IMR-90 (cell line): ENCODE measurements at regions not wholly inside any gene's neighbourhood (a gene's known extent, or its start where the extent isn't known, plus 50 kb on each side); places are given as distances from the start of the nearest gene placed in this dataset.

ENCODE experiments used
- ATAC-seq: fragments of 200-7000 bp; cut with Tn5 transposase; 2 replicates; pipeline ENCODE4 v1.9.1; 2020; ENCODE audit warnings: low read depth, mild to moderate bottlenecking, moderate library complexity
- BruUV-seq: library from RNA; stranded (reverse); fragments of 400-500 nt; replicated peaks from 2 replicates; lab custom pipeline; 2021; lab: Mats Ljungman, UMichigan
- CTCF ChIA-PET: fragments of 300-600 bp; formaldehyde crosslinking; extraction: SDS; loops from one replicate; lab custom pipeline; 2021; ENCODE audit warnings: antibody characterized with exemption; lab: Yijun Ruan, JAX
- POLR2A ChIA-PET: fragments of 300-600 bp; sonication (Branson Sonifier 250); formaldehyde crosslinking; loops from one replicate; lab custom pipeline; 2022; ENCODE audit warnings: antibody characterized with exemption; ENCODE audit not compliant: unreplicated experiment; lab: Charles Lee
- DNase-seq: peaks from one replicate; pipeline ENCODE4 v3.0.0; 2013
- H2AFZ ChIP-seq: replicated peaks from 2 replicates; pipeline ENCODE3; 2013; ENCODE audit warnings: low read length, mild to moderate bottlenecking; ENCODE audit not compliant: poor library complexity
- H2AK5ac ChIP-seq: 2 replicates; pipeline ENCODE4 v1.6.1; 2013; ENCODE audit warnings: low read depth, low read length, inconsistent platforms
- H2AK9ac ChIP-seq: replicated peaks from 2 replicates; pipeline ENCODE3; 2013; ENCODE audit warnings: mild to moderate bottlenecking, low read depth, low read length, moderate library complexity; ENCODE audit not compliant: poor library complexity
- H2BK120ac ChIP-seq: 2 replicates; pipeline ENCODE4 v1.6.1; 2013; ENCODE audit warnings: low read depth, low read length, inconsistent platforms
- H2BK15ac ChIP-seq: 3 replicates; pipeline ENCODE4 v1.6.1; 2013; ENCODE audit warnings: low read depth, low read length, inconsistent platforms
- H2BK20ac ChIP-seq: 2 replicates; pipeline ENCODE4 v1.6.1; 2013; ENCODE audit warnings: low read depth, mild to moderate bottlenecking, inconsistent platforms, low read length, moderate library complexity
- H2BK5ac ChIP-seq: 2 replicates; pipeline ENCODE4 v1.6.1; 2013; ENCODE audit warnings: mild to moderate bottlenecking, low read depth, low read length, inconsistent platforms; ENCODE audit not compliant: poor library complexity, severe bottlenecking
- H3K14ac ChIP-seq: replicated peaks from 2 replicates; pipeline ENCODE4 v1.6.1; 2013; ENCODE audit warnings: low read depth, low read length, inconsistent platforms
- H3K18ac ChIP-seq: 2 replicates; pipeline ENCODE4 v1.6.1; 2013; ENCODE audit warnings: low read depth, low read length, control low read depth
- H3K23ac ChIP-seq: 2 replicates; pipeline ENCODE4 v1.6.1; 2013; ENCODE audit warnings: low read depth, low read length, inconsistent platforms
- H3K27ac ChIP-seq: 2 replicates; pipeline ENCODE4 v1.5.1; 2013; ENCODE audit warnings: mild to moderate bottlenecking, control low read depth, low read length; ENCODE audit not compliant: insufficient read depth
- H3K27me3 ChIP-seq: 2 replicates; pipeline ENCODE4 v1.6.1; 2013; ENCODE audit warnings: low read length; ENCODE audit not compliant: control insufficient read depth, insufficient read depth
- H3K36me3 ChIP-seq: 2 replicates; pipeline ENCODE4 v1.6.1; 2013; ENCODE audit warnings: low read length, mixed read lengths; ENCODE audit not compliant: control insufficient read depth, insufficient read depth
- H3K4ac ChIP-seq: 2 replicates; pipeline ENCODE4 v1.6.1; 2013; ENCODE audit warnings: low read depth, low read length, inconsistent platforms
- H3K4me1 ChIP-seq: 2 replicates; pipeline ENCODE4 v1.6.1; 2013; ENCODE audit warnings: low read length, mixed read lengths; ENCODE audit not compliant: control insufficient read depth, insufficient read depth
- H3K4me2 ChIP-seq: 2 replicates; pipeline ENCODE4 v1.6.1; 2013; ENCODE audit warnings: low read depth, mild to moderate bottlenecking, control low read depth, low read length, moderate library complexity
- H3K4me3 ChIP-seq: 2 replicates; pipeline ENCODE4 v1.5.1; 2013; ENCODE audit warnings: low read depth, mild to moderate bottlenecking, control low read depth, low read length, moderate library complexity; ENCODE audit not compliant: insufficient read depth
- H3K56ac ChIP-seq: 2 replicates; pipeline ENCODE4 v1.6.1; 2013; ENCODE audit warnings: low read length, inconsistent platforms; ENCODE audit not compliant: insufficient read depth; ENCODE audit errors: extremely low read depth
- H3K79me1 ChIP-seq, 2 experiments: 2 replicates each; pipeline ENCODE4 v1.6.1; 2013; ENCODE audit warnings: low read length in 2 of 2, inconsistent platforms in 1 of 2, low read depth in 1 of 2
- H3K9ac ChIP-seq: 2 replicates; pipeline ENCODE4 v1.6.1; 2013; ENCODE audit warnings: low read depth, low read length, control low read depth
- H3K9me1 ChIP-seq: 2 replicates; pipeline ENCODE4 v1.6.1; 2013; ENCODE audit warnings: low read length, inconsistent platforms; ENCODE audit not compliant: insufficient read depth
- H3K9me3 ChIP-seq: 2 replicates; pipeline ENCODE4 v1.6.1; 2013; ENCODE audit warnings: low read length; ENCODE audit not compliant: control insufficient read depth, insufficient read depth
- H4K20me1 ChIP-seq: 2 replicates; pipeline ENCODE4 v1.6.1; 2013; ENCODE audit warnings: low read length, inconsistent platforms; ENCODE audit not compliant: insufficient read depth
- H4K5ac ChIP-seq: 2 replicates; pipeline ENCODE4 v1.6.1; 2013; ENCODE audit warnings: mild to moderate bottlenecking, low read depth, low read length, control low read depth
- H4K8ac ChIP-seq, 2 experiments: 2 replicates each; pipeline ENCODE4 v1.6.1; 2013; ENCODE audit warnings: low read depth in 2 of 2, low read length in 2 of 2, control low read depth in 1 of 2, inconsistent platforms in 1 of 2
- H4K91ac ChIP-seq: 2 replicates; pipeline ENCODE4 v1.6.1; 2013; ENCODE audit warnings: low read depth, low read length, inconsistent platforms; ENCODE audit not compliant: insufficient read depth
- BHLHE40 ChIP-seq: fragments of 150-350 bp; IDR thresholded peaks from 2 replicates; pipeline ENCODE4 v1.6.1; 2016; ENCODE audit warnings: mild to moderate bottlenecking, low read depth, low read length
- CEBPB ChIP-seq: IDR thresholded peaks from 2 replicates; pipeline ENCODE4 v1.6.1; 2012; ENCODE audit warnings: low read depth, low read length, improper control_type of control experiment
- CHD1 ChIP-seq: IDR thresholded peaks from 2 replicates; pipeline ENCODE4 v1.6.1; 2012; ENCODE audit warnings: low read depth, low read length, improper control_type of control experiment
- CTCF ChIP-seq: conservative IDR thresholded peaks from 2 replicates; pipeline ENCODE4 v1.5.1; 2012; ENCODE audit warnings: mild to moderate bottlenecking, low read depth, low read length, improper control_type of control experiment
- ELK1 ChIP-seq: fragments of 150-350 bp; IDR thresholded peaks from 2 replicates; pipeline ENCODE4 v1.6.1; 2016; ENCODE audit warnings: low read depth, mild to moderate bottlenecking, low read length, moderate library complexity, borderline replicate concordance
- FOS ChIP-seq: fragments of 150-350 bp; IDR thresholded peaks from 2 replicates; pipeline ENCODE4 v1.6.1; 2016; ENCODE audit warnings: low read depth, low read length
- MAFK ChIP-seq: IDR thresholded peaks from 2 replicates; pipeline ENCODE4 v1.6.1; 2012; ENCODE audit warnings: low read depth, low read length, improper control_type of control experiment
- MAZ ChIP-seq: IDR thresholded peaks from 2 replicates; pipeline ENCODE4 v1.6.1; 2012; ENCODE audit warnings: low read depth, mild to moderate bottlenecking, low read length, improper control_type of control experiment, moderate library complexity, borderline replicate concordance
- MXI1 ChIP-seq: IDR thresholded peaks from 2 replicates; pipeline ENCODE4 v1.6.1; 2012; ENCODE audit warnings: low read depth, mild to moderate bottlenecking, low read length, moderate library complexity, borderline replicate concordance
- NFE2L2 ChIP-seq: fragments of 150-350 bp; IDR thresholded peaks from 2 replicates; pipeline ENCODE4 v1.6.1; 2016; ENCODE audit warnings: low read depth, mild to moderate bottlenecking, low read length
- POLR2A ChIP-seq: IDR thresholded peaks from 2 replicates; pipeline ENCODE4 v1.6.1; 2012; ENCODE audit warnings: mild to moderate bottlenecking, low read depth, low read length
- RAD21 ChIP-seq: IDR thresholded peaks from 2 replicates; pipeline ENCODE4 v1.6.1; 2012; ENCODE audit warnings: low read length, improper control_type of control experiment
- RCOR1 ChIP-seq: IDR thresholded peaks from 2 replicates; pipeline ENCODE4 v1.6.1; 2012; ENCODE audit warnings: mild to moderate bottlenecking, low read length, improper control_type of control experiment; ENCODE audit not compliant: insufficient replicate concordance
- RFX5 ChIP-seq: IDR thresholded peaks from 2 replicates; pipeline ENCODE4 v1.8.0; 2012; ENCODE audit warnings: low read depth, mild to moderate bottlenecking, low read length, moderate library complexity
- SMC3 ChIP-seq: fragments of 150-350 bp; IDR thresholded peaks from 2 replicates; pipeline ENCODE4 v1.6.1; 2016; ENCODE audit warnings: low read depth, mild to moderate bottlenecking, antibody characterized with exemption, low read length, moderate library complexity
- USF2 ChIP-seq: fragments of 150-350 bp; IDR thresholded peaks from 2 replicates; pipeline ENCODE4 v1.6.1; 2017; ENCODE audit warnings: mild to moderate bottlenecking, antibody characterized with exemption, low read length, low read depth
- WGBS, 2 experiments: methylation state at CpG; one replicate each; pipeline versions ENCODE4 v1.1.5 to v1.1.7; 2013; ENCODE audit warnings: missing lambda C conversion rate in 2 of 2; ENCODE audit not compliant: insufficient read length in 1 of 2; ENCODE audit errors: extremely low coverage in 2 of 2; 5-methylcytosine and 5-hydroxymethylcytosine counted together
- dilution Hi-C: fragments of 300-500 bp; cut with HindIII; formaldehyde crosslinking; loops from one replicate; pipeline ENCODE4 v1.14.3; 2018; ENCODE audit warnings: low sequenced_read_pairs; ENCODE audit not compliant: unreplicated experiment
- in situ Hi-C: fragments of 300-500 bp; cut with MboI; formaldehyde crosslinking; loops from 3 replicates; pipeline ENCODE4 v1.14.3; 2019; ENCODE audit warnings: low sequenced_read_pairs, inconsistent platforms, mixed read lengths
- intact Hi-C: fragments of 100-400 bp; cut with micrococcal nuclease; formaldehyde crosslinking; loops from 2 replicates; pipeline ENCODE4 v1.10.0; 2022

- no peaks in the 10 kb centered on the region for H3K9me3 ChIP-seq
- no peaks in the 10 kb centered on the region for H4K20me1 ChIP-seq
- no peak for ATAC-seq
- H3K4me2 ChIP-seq, result no peak overlapping the region
- no peak overlapping the region for H4K8ac ChIP-seq
- H3K14ac ChIP-seq, result no peak overlapping the region
- intact Hi-C loops, result no loop called here
- H3K4me1 ChIP-seq, result no peaks in the 10 kb centered on the region
- no peak overlapping the region for H3K18ac ChIP-seq
- no peak overlapping the region for H2BK20ac ChIP-seq
- H3K23ac ChIP-seq, result no peak overlapping the region
- no peak overlapping the region for H4K91ac ChIP-seq
- H3K79me1 ChIP-seq, result no peaks in the 10 kb centered on the region
- H2BK5ac ChIP-seq, result no peak overlapping the region
- H3K9ac ChIP-seq, result no peak overlapping the region
- H3K36me3 ChIP-seq, result no peaks in the 10 kb centered on the region
- no peak overlapping the region for H2BK120ac ChIP-seq
- no CpG with 5 or more reads among the region's 2 CpGs for WGBS, 2 experiments
- H3K4ac ChIP-seq, result no peak overlapping the region
- H3K27ac ChIP-seq, result no peak overlapping the region
- DNase-seq, result no peak
- in situ Hi-C loops, result no loop called here
- no peak overlapping the region for H2BK15ac ChIP-seq
- no peak overlapping the region for H3K56ac ChIP-seq
- no peak overlapping the region for H2AK9ac ChIP-seq
- no peak overlapping the region for H2AK5ac ChIP-seq
- no peak for TF ChIP-seq SMC3
- TF ChIP-seq POLR2A, result no peak
- TF ChIP-seq ELK1, result no peak
- no peak for TF ChIP-seq FOS
- TF ChIP-seq RCOR1, result no peak
- TF ChIP-seq MAFK, result no peak
- TF ChIP-seq RAD21, result no peak
- TF ChIP-seq MXI1, result no peak
- TF ChIP-seq CEBPB, result no peak
- TF ChIP-seq CTCF, result no peak
- no peak for TF ChIP-seq BHLHE40
- TF ChIP-seq NFE2L2, result no peak
- no peak for TF ChIP-seq MAZ
- no peak for TF ChIP-seq RFX5
- no peak for TF ChIP-seq USF2
- TF ChIP-seq CHD1, result no peak
- CTCF ChIA-PET, result no interaction called here
- no peaks in the 10 kb centered on the region for H3K9me1 ChIP-seq
- no peak overlapping the region for H3K4me3 ChIP-seq
- POLR2A ChIA-PET, result no interaction called here
- peaks cover 6% of the 10 kb centered on the region for H3K27me3 ChIP-seq
- no peak overlapping the region for H2AFZ ChIP-seq
- dilution Hi-C loops, result no loop called here
- no peak overlapping the region for H4K5ac ChIP-seq
- BruUV-seq, result no TSS peak
Observed at GRCh38 chr13:74461011-74461410, 326.8 kb upstream of the KLF12 start.
